ENCODE measurements at regions not wholly inside any gene's neighbourhood (a gene's known extent, or its start where the extent isn't known, plus 50 kb on each side); places are given as distances from the start of the nearest gene placed in this dataset.

DNA sequence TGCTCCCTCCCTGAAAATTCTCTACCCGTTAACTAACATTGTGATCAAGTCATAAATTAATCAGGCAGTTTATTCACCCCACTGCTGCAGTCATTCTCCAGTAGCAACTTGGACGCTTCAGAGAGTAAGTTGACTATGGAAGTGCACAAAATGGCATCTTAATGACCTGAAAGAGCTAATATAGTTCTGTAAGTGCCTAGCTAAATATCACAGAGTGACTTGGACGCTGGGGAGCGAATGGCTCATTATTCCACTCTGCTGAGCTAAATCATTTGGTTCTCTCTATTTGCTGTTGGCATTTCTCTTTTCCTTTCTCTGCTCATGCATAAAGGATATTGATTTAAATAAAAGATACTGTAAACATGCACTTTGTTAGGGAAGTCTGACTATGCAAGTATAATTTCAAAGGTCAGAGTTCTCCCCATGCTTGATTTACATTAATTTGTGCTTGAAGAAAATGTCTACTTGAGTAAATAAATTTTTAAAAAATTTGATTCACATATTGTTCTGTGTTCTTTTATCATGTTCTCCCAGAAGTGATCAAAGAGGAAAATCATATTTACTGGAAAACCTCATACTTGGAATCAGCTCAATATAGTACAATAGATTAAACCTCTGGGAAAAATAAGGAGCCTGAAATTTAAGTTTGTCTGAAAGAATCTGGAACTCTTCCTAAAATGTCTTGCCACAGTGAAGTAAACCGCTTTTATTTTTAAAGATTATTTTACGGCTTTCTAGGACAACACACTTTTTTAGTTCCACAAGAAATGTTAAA lies 169.5 kb upstream of the HAPLN1 start:
- H3K9ac ChIP-seq (ENCODE audit: low read depth in 2 of 2, low read length in 2 of 2): no peak overlapping the region
- TF ChIP-seq, protein P1, sequence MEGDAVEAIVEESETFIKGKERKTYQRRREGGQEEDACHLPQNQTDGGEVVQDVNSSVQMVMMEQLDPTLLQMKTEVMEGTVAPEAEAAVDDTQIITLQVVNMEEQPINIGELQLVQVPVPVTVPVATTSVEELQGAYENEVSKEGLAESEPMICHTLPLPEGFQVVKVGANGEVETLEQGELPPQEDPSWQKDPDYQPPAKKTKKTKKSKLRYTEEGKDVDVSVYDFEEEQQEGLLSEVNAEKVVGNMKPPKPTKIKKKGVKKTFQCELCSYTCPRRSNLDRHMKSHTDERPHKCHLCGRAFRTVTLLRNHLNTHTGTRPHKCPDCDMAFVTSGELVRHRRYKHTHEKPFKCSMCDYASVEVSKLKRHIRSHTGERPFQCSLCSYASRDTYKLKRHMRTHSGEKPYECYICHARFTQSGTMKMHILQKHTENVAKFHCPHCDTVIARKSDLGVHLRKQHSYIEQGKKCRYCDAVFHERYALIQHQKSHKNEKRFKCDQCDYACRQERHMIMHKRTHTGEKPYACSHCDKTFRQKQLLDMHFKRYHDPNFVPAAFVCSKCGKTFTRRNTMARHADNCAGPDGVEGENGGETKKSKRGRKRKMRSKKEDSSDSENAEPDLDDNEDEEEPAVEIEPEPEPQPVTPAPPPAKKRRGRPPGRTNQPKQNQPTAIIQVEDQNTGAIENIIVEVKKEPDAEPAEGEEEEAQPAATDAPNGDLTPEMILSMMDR (IDR thresholded peaks at IDR 0.05): no peak
- intact Hi-C loops (cut with DNase I): no loop called here
- no peak overlapping the region for H3K27ac ChIP-seq
- H3K9me3 ChIP-seq: no peaks in the 10 kb centered on the region
- no peak overlapping the region for H3K4me3 ChIP-seq
- no peaks in the 10 kb centered on the region for H3K36me3 ChIP-seq
- H3K27me3 ChIP-seq: no peaks in the 10 kb centered on the region
- H3K4me1 ChIP-seq: no peaks in the 10 kb centered on the region
- no peak for DNase-seq

DNA sequence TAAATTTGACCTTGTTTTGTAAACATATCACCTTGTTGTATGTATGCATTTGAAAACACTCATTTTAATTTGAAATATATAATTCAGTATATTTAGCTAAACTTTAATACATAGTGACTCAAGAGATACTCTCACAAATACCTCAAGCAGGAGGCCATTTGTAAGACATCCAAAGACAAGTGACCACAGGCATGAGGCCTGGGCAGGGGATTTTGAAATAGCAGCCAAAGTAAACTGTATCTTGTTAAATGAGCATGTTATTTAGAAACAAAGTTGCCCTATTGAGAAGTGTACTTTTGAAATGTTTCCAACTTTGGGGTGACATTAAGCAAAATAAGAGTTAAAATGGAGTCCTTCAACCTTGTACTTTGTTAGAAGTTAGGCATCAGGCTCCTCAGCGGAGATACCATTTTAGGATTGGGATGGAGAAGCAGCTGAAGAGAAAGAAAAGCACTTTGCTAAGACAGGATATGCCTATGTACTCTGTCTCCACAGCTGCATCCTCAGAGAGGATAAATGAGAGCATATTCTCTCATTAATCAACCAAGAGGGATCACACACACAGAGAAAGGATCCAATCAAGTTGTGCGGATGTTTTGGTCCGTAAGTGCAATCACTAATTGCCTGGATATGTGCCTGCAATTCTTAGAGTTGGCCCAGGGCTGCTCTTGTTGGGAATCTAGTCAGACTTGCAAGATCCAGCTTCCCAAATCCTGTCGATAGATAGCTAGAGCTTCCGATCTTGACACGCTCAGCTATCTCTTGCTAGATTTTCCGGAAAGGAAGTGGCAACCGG lies 157.5 kb upstream of the HAPLN1 start:
- TF ChIP-seq, protein P1 (IDR thresholded peaks at IDR 0.05): no peak
- H3K9me3 ChIP-seq: no peaks in the 10 kb centered on the region
- H3K4me1 ChIP-seq: no peaks in the 10 kb centered on the region
- no peak for DNase-seq
- no peaks in the 10 kb centered on the region for H3K27me3 ChIP-seq
- H3K9ac ChIP-seq (ENCODE audit: low read depth in 2 of 2, low read length in 2 of 2): no peak overlapping the region
- intact Hi-C loops (cut with DNase I): no loop called here
- H3K27ac ChIP-seq: no peak overlapping the region
- no peak overlapping the region for H3K4me3 ChIP-seq
- no peaks in the 10 kb centered on the region for H3K36me3 ChIP-seq

DNA sequence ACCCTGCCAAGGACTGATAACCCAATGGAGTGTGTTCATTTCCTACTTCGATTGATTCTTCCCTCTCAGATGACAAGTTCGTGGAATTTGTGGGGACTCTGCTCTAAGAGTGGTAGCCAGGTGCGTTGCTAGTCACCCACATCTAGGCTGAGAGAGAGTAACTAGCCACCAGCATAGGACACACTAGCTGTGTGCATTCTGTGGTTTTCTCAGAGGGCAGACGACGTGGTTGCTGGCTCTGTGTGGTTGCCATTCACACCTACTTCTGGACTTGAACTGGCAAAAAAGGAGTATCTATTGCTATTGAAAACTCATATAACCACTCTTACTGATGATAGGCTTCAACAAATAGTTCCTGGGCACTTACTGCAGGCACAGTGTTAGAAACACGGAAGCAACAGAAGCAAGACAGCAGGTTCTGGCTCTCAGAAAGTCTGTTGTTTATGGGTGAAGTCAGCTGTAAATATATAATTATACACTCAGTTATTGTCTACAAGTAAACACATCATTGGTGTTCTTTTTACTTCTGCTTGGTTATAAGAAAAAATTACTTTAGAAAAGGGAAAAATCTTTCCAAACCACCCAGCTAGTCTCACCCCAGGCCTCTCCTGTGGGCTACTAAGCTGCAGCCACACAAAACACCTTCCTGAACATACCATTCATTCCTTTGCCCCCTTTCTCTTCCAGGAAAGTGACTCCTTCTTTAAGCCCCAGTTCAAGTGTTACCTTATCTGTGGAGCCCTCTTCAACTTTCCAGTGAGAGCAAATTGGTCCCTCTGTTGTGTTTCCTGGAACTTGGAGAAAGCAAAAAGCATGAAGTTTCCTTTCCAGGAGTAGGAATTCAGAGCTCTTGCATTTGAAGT lies 151.1 kb upstream of the HAPLN1 start:
- TF ChIP-seq, protein P1 (IDR thresholded peaks at IDR 0.05): no peak

DNA sequence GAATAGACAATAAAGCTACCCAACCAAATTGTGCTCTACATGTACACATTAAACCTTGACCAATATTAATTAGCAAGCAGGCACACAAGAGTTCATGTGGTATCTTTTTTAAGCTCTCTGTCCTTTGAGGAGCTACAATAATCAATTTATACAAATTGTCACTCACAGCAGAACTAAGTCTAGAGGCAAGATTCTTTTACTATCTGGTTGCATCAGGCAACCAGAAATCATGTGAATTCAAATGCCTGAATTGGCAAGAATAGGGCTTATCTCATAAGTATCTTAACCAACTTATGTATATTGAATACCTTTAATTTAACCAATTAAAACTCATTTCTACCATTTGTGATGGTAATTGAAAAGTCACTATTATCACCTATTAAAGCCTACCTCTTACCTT lies 145.5 kb upstream of the HAPLN1 start:
- Histone ChIP-seq H3K9me3 (no peaks in the 10 kb centered on the region), H3K9ac (ENCODE audit: low read depth in 2 of 2, low read length in 2 of 2) (no peak overlapping the region), H3K36me3 (no peaks in the 10 kb centered on the region), H3K4me3 (no peak overlapping the region), H3K27me3 (no peaks in the 10 kb centered on the region), H3K4me1 (no peaks in the 10 kb centered on the region), H3K27ac (no peak overlapping the region)
- DNase-seq: no peak
- TF ChIP-seq, protein P1 (IDR thresholded peaks at IDR 0.05): no peak
- intact Hi-C loops (cut with DNase I): no loop called here

More for the DNA sequence above, 151.1 kb upstream of the HAPLN1 start:
- Histone ChIP-seq H3K9me3 (no peaks in the 10 kb centered on the region), H3K9ac (ENCODE audit: low read depth in 2 of 2, low read length in 2 of 2) (no peak overlapping the region), H3K27me3 (no peaks in the 10 kb centered on the region), H3K36me3 (no peaks in the 10 kb centered on the region), H3K27ac (no peak overlapping the region), H3K4me1 (no peaks in the 10 kb centered on the region), H3K4me3 (no peak overlapping the region)
- intact Hi-C loops (cut with DNase I): no loop called here
- no peak for DNase-seq

DNA sequence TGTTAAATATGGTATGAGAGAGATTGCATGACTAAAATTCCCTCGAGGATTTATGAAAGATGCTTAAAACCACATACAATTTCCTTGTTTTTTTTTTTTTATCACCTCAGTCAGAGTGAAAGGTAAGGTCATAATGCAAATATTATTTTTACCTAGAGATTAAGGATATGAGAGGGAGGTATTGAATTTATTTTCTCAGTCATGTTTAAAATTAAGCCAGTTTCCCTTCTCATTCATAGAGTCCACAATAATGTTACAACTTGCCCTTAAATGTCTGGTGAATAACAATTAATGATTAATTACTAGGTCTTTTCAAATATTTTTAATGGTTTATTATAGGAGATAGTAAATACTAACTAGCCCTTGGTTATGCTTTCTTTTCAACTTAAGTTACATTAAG lies 144.9 kb upstream of the HAPLN1 start:
- Histone ChIP-seq H3K27ac (no peak overlapping the region), H3K4me1 (no peaks in the 10 kb centered on the region), H3K27me3 (no peaks in the 10 kb centered on the region), H3K36me3 (no peaks in the 10 kb centered on the region), H3K4me3 (no peak overlapping the region), H3K9me3 (no peaks in the 10 kb centered on the region), H3K9ac (ENCODE audit: low read depth in 2 of 2, low read length in 2 of 2) (no peak overlapping the region)
- intact Hi-C loops (cut with DNase I): no loop called here
- no peak for DNase-seq
- TF ChIP-seq, protein P1 (IDR thresholded peaks at IDR 0.05): no peak

All from colonic mucosa (tissue), 4 donors.